ENCODE measurements at regions not wholly inside any gene's neighbourhood (a gene's known extent, or its start where the extent isn't known, plus 50 kb on each side); places are given as distances from the start of the nearest gene placed in this dataset.

DNA sequence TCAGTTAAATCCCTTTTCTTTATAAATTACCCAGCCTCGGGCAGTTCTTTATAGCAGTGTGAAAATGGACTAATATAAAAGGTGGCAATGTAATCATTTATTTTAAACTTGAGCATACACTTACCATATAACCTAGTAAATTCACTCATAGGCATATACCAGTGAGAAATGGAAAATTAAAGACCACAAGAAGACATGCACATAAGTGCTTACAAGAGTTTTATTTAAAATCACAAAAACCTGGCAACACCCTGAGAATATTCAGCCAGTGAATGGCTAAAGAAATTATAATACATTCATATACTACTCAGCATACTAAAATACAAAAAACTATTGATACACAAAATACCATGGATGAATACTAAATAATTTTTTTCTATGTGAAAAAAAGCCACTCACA, 1017.5 kb upstream of the TMEM132C start:
- Mint-ChIP-seq H3K9me3 (no peaks in the 10 kb centered on the region), H3K36me3 (ENCODE audit: insufficient read depth in 1 of 3, low read depth in 3 of 3) (no peaks in the 10 kb centered on the region)
- H2AFZ ChIP-seq (ENCODE audit: low read length): no peak overlapping the region

More for the DNA sequence above, 1017.5 kb upstream of the TMEM132C start:
- H2BK5ac ChIP-seq (ENCODE audit: insufficient read length, low read length): no peak overlapping the region
- no peak for DNase-seq
- H3K23ac ChIP-seq (ENCODE audit: insufficient read length, low read depth, low read length): no peak overlapping the region
- no peak overlapping the region for H4K5ac ChIP-seq (ENCODE audit: insufficient read length, low read depth, low read length)
- H3K79me2 ChIP-seq (ENCODE audit: insufficient read depth, low read length): no peaks in the 10 kb centered on the region
- H3K9ac ChIP-seq (ENCODE audit: extremely low read depth, insufficient read length, low read length): no peak overlapping the region
- H3K4ac ChIP-seq (ENCODE audit: low read depth, low read length): no peak overlapping the region
- Mint-ChIP-seq H3K4me3 (no peak overlapping the region), H3K4me1 (no peaks in the 10 kb centered on the region), H3K27ac (no peak overlapping the region), H3K27me3 (ENCODE audit: low read depth) (peaks cover 4% of the 10 kb centered on the region)
- H3K27me3 ChIP-seq (ENCODE audit: insufficient read depth, low read length): no peaks in the 10 kb centered on the region
- H2BK15ac ChIP-seq (ENCODE audit: low read depth, low read length): no peak overlapping the region
- H3K56ac ChIP-seq (ENCODE audit: insufficient read length, low read depth, low read length): no peak overlapping the region
- H3K23me2 ChIP-seq (ENCODE audit: insufficient read length, low read depth, low read length, poor library complexity, severe bottlenecking): no peaks in the 10 kb centered on the region
- no peaks in the 10 kb centered on the region for H4K20me1 ChIP-seq (ENCODE audit: control insufficient read depth, insufficient read depth, insufficient read length)
- H4K91ac ChIP-seq (ENCODE audit: insufficient read length, low read depth, low read length): no peak overlapping the region
- H2BK20ac ChIP-seq (ENCODE audit: low read depth, low read length, poor library complexity, severe bottlenecking): no peak overlapping the region
- H2AK5ac ChIP-seq (ENCODE audit: insufficient read length, low read length): no peak overlapping the region
- no peak overlapping the region for H3K18ac ChIP-seq (ENCODE audit: insufficient read length, low read depth, low read length)
- H3K14ac ChIP-seq (ENCODE audit: insufficient read depth, low read length): no peak overlapping the region
- TF ChIP-seq, protein P1, sequence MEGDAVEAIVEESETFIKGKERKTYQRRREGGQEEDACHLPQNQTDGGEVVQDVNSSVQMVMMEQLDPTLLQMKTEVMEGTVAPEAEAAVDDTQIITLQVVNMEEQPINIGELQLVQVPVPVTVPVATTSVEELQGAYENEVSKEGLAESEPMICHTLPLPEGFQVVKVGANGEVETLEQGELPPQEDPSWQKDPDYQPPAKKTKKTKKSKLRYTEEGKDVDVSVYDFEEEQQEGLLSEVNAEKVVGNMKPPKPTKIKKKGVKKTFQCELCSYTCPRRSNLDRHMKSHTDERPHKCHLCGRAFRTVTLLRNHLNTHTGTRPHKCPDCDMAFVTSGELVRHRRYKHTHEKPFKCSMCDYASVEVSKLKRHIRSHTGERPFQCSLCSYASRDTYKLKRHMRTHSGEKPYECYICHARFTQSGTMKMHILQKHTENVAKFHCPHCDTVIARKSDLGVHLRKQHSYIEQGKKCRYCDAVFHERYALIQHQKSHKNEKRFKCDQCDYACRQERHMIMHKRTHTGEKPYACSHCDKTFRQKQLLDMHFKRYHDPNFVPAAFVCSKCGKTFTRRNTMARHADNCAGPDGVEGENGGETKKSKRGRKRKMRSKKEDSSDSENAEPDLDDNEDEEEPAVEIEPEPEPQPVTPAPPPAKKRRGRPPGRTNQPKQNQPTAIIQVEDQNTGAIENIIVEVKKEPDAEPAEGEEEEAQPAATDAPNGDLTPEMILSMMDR (conservative IDR thresholded peaks at IDR 0.05): no peak
- H3K4me2 ChIP-seq (ENCODE audit: insufficient read depth, insufficient read length, low read length): no peak overlapping the region
- no peaks in the 10 kb centered on the region for H3K79me1 ChIP-seq (ENCODE audit: insufficient read depth, low read depth, low read length, poor library complexity, severe bottlenecking)
- H3T11ph ChIP-seq (ENCODE audit: low read length): no peak overlapping the region
- no peaks in the 10 kb centered on the region for H3K9me3 ChIP-seq (ENCODE audit: control insufficient read depth, low read depth, low read length)
- no peak overlapping the region for H3K27ac ChIP-seq (ENCODE audit: insufficient read length, low read depth, low read length)
- no peak overlapping the region for H2BK12ac ChIP-seq (ENCODE audit: insufficient read length, low read depth, low read length)
- no peak overlapping the region for H4K8ac ChIP-seq (replicated peaks; ENCODE audit: insufficient read length, low read depth, low read length)
- H3K4me1 ChIP-seq (ENCODE audit: insufficient read depth, low read length): no peaks in the 10 kb centered on the region
- no peak overlapping the region for H2BK120ac ChIP-seq (ENCODE audit: low read depth, low read length, poor library complexity, severe bottlenecking)
- WGBS (ENCODE audit: extremely low coverage, insufficient read length, low lambda C conversion rate): no CpG with 5 or more reads among the region's 1 CpG

All from H9 (cell line).